SHP77 treated with DMSO at 0.1 percent for 48 hours (cell line): ENCODE measurements at regions not wholly inside any gene's neighbourhood (a gene's known extent, or its start where the extent isn't known, plus 50 kb on each side); places are given as distances from the start of the nearest gene placed in this dataset.
"Not testable (repeated sequence)": the region's sequence is repeated elsewhere in the genome, so short reads cannot be mapped to it uniquely, and the experiment has no call there.

Experiments
- DNase-seq: peaks from one replicate; lab custom pipeline; 2025; lab: John Stamatoyannopoulos, UW

DNA sequence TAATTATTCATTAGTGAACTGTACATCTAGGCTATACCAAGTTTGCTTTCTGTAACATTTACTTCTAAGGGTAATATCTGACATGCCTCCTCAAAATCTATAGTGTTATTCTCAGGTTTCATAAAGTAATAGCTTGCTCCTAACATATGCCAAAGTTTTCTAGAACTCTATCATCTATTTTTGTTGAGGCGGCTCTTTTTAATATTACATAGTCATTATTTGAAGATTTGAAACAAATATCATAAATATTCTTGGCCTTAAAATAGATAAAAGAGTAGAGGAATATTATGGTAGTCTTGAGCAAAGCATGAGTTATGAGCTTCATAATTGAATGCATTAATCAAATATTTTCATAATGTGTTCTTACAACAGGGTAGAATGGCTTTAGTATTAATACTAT lies 327.2 kb upstream of the KCND2 start:
- no peak for DNase-seq

GRCh38 chr7:119949053-119949452 lies 323.9 kb upstream of the KCND2 start:
- no peak for DNase-seq

- not testable (repeated sequence) for DNase-seq
These were observed 322.5 kb upstream of the KCND2 start for GRCh38 chr7:119950390-119951041.

DNA sequence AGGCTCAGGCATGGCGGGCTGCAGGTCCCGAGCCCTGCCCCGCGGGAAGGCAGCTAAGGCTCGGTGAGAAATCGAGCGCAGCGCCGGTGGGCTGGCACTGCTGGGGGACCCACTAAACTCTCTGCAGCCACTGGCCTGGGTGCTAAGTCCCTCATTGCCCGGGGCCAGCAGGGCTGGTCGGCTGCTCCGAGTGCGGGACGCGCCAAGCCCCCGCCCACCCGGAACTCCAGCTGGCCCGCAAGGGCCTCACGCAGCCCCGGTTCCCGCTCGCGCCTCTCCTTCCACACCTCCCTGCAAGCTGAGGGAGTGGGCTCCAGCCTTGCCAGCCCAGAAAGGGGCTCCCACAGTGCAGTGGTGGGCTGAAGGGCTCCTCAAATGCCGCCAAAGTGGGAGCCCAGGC lies 321.4 kb upstream of the KCND2 start:
- not testable (repeated sequence) for DNase-seq

- no peak for DNase-seq
These were observed 315.6 kb upstream of the KCND2 start for GRCh38 chr7:119957335-119957734.

DNA sequence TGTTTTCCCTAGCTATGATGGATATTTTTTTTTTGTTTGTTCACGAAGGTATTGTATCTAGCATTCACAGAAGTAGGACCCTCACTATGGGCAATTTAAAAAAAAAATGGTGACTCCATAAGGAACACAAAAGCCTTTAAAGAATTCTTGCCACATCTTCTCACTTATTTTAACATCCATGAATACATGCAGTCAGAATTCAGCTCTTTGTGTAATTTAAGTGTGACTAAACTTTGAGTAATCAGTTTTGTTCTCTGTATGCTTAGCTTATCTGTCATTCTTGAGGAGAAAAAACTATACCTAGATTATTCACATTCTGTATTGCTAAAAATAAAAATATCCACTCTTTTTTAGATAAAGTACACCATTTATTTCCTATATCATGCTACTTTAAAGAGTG lies 313.2 kb upstream of the KCND2 start:
- no peak for DNase-seq

DNA sequence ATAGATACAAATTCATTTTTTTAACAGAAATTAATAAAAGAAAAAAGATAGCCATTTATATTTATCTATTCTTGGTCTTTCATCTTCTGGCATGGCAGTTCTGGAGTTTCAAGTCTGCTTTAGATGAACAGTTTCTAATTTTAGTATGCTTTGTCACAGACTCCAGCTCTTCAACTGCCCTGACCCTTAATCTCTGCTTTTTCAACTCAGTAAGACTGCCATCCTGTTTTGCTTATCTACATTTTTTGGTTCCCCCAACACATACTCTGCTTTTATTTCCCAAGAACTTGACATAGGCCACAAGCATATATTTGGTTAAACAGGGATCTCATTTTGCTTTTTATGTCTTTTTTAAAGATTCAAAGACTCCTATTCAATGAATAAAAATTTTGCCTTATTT lies 309.3 kb upstream of the KCND2 start:
- DNase-seq = no peak

DNA sequence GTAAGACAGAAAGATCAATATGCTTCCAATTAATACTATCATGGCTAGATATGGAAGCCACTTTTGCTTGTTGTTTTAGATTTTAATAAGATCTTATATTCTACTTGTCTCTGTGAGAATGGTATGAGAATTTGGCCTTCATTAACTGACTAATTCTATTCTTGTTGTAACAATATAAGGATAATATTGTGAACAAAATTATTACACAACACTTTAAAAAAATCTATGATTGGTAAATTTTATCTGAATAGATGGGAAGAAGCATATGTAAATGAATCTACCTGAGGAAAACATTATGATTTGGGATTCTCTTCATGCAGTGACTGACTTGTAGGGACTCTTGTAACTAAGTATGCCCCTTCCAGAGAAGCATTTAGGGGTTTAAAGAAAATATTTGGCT lies 308.9 kb upstream of the KCND2 start:
- no peak for DNase-seq

- DNase-seq = no peak
These were observed 308.0 kb upstream of the KCND2 start for GRCh38 chr7:119964788-119965542.

- DNase-seq = no peak
These were observed 305.8 kb upstream of the KCND2 start for GRCh38 chr7:119967221-119967620.

- not testable (repeated sequence) for DNase-seq
These were observed 304.6 kb upstream of the KCND2 start for GRCh38 chr7:119968411-119968810.

GRCh38 chr7:119969054-119969453 lies 303.9 kb upstream of the KCND2 start:
- no peak for DNase-seq

DNA sequence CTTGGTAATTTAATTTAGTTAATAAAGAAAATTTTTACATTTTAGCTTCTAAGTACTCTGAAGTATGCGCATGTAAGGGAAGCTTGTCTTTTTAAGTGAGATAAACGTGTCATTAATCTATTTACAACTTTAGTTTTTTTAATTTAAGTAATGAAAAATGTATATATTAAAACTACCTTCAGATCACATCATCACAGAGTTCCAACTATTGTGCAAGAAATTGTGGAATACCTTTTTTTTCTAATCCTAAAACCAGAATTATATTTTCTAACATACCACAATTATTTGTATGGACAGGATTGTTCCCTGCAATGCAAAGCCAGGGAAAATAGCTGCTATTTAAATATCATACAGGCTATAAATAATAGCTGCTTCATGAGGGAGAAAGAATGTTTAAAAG lies 303.2 kb upstream of the KCND2 start:
- no peak for DNase-seq

GRCh38 chr7:119974972-119975371 lies 298.0 kb upstream of the KCND2 start:
- DNase-seq = no peak

DNA sequence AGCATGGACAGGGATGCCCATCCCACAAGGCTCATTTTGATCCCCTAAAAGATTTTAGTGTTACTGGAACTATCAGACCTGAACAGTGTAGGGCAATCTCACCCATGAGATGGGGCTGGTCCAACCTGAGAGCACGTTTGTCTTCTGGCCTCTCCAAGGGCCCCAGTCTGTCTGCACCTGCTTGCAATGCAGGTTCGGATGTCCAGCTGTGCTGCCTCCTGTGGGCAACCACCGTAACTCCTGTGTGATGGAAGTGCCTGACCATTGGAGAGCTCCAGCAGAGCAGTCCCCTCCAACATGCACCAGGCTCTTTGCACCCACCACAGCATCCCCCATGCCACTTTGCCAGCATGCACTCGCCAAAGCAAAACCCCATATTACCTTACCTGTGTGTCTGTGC lies 290.1 kb upstream of the KCND2 start:
- DNase-seq = no peak

DNA sequence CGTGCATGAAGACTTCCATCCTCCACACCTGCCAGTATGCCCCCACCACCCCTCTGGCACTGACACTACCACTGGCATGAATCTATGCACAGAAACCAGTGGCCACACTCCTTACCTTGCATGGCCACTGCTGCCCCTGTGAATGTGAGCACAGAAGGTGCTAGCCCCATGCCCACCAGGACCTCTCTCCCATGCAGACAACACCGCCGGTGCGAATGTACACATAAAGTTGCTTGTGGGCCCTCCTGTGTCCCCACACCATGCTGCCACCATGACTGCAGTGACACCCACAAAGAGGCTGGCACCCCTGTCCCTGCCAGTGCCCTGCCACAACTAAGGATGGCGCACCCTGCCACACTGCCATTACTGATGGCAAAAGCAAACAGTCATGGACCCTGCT lies 289.5 kb upstream of the KCND2 start:
- no peak for DNase-seq

DNA sequence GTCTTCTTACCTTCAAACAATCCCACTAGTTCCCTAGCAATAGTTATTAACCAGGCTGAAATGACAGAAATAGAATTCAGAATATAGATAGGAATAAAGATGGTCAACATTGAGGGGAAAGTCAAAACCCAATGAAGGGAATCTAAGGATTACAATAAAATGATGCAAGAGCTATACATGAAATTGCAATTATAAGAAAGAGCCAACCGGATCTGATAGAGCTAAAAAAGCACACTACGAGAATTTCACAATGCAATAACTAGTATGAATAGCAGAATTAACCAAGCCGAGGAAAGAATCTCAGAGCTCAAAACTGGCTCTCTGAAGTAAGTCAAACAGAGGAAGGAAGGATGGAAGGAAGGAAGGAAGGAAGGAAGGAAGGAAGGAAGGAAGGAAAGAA lies 288.7 kb upstream of the KCND2 start:
- no peak for DNase-seq

DNA sequence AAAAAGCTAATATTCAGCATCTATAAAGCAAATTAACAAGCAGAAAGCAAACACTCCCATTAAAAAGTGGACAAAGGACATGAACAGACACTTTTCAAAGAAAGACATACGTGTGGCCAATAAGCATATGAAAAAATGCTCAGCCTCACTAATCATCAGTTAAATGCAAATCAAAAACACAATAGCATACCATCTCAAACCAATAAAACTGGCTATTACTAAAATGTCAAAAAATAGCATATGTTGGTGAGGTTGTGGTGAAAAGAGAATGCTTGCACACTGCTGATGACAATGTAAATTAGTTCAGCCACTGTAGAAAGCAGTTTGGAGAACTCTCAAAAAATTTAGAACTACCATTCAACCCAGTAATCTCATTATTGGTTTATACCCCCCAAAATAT lies 284.6 kb upstream of the KCND2 start:
- DNase-seq = no peak

DNA sequence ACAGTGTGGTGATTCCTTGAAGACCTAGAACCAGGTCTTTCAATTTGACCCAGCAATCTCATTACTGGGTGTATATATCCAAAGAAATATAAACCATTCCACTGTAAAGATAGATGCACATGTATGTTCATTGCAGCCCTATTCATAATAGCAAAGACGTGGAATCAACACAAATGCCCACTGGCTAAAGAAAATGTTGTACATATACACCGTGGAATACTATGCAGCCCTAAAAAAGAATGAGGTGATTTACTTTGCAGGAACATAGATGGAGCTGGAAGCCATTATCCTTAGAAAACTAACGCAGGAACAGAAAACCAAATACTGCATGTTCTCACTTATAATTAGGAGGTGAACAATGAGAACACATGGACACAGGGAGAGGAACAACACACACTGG lies 278.0 kb upstream of the KCND2 start:
- no peak for DNase-seq

DNA sequence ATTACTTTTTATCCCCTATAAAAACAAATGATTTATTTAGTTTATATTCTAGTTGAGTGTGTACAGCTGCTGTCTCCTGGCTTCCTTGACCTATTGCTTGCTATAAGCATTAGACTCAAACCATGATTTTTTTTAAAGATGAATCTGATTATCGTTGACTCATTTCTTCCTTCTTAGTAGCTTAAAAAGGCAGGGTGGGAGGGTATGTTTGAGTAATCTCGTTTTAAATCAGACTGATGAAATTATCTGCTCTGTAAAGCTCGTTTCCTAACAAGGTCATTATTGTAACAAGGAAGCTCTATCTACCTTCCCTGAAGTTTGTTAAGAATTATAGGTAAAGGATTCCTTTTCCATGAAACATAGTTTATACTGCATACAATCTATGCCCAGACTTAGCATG lies 276.3 kb upstream of the KCND2 start:
- no peak for DNase-seq

- DNase-seq = no peak
These were observed 273.1 kb upstream of the KCND2 start for GRCh38 chr7:119999738-120000475.

- DNase-seq = no peak
These were observed 267.3 kb upstream of the KCND2 start for GRCh38 chr7:120005720-120006119.

- not testable (repeated sequence) for DNase-seq
These were observed 258.7 kb upstream of the KCND2 start for GRCh38 chr7:120014301-120014700.
